WTC11 (cell line): ENCODE measurements at regions not wholly inside any gene's neighbourhood (a gene's known extent, or its start where the extent isn't known, plus 50 kb on each side); places are given as distances from the start of the nearest gene placed in this dataset.

ENCODE experiments used
- ATAC-seq: fragments of 200-7000 bp; cut with Tn5 transposase; 2 replicates; pipeline ENCODE4 v1.10.0; 2021; ENCODE audit warnings: mild to moderate bottlenecking, moderate library complexity
- CTCF ChIA-PET: fragments of 300-600 bp; sonication (Branson Sonifier 250); formaldehyde crosslinking; loops from one replicate; lab custom pipeline; 2021; ENCODE audit warnings: antibody characterized with exemption; lab: Charles Lee
- POLR2A ChIA-PET: fragments of 350-600 bp; sonication (Branson Sonifier 250); formaldehyde crosslinking; loops from one replicate; lab custom pipeline; 2021; ENCODE audit warnings: antibody characterized with exemption; lab: Charles Lee
- DNase-seq: peaks from one replicate; pipeline ENCODE4 v3.0.0; 2021; ENCODE audit warnings: low spot score
- H3K27ac Mint-ChIP-seq: 2 replicates; pipeline ENCODE4 v1.8.0; 2021; ENCODE audit warnings: mixed read lengths
- H3K27me3 Mint-ChIP-seq: 2 replicates; pipeline ENCODE4 v1.8.0; 2021; ENCODE audit warnings: low read depth, mild to moderate bottlenecking, moderate library complexity, mixed read lengths
- H3K36me3 Mint-ChIP-seq: 2 replicates; pipeline ENCODE4 v1.8.0; 2021; ENCODE audit warnings: mixed read lengths
- H3K4me1 Mint-ChIP-seq: 2 replicates; pipeline ENCODE4 v1.8.0; 2022; ENCODE audit warnings: mixed read lengths
- H3K4me3 Mint-ChIP-seq: 2 replicates; pipeline ENCODE4 v1.8.0; 2021; ENCODE audit warnings: mild to moderate bottlenecking, moderate library complexity, mixed read lengths
- H3K9me3 Mint-ChIP-seq: 2 replicates; pipeline ENCODE4 v1.8.0; 2021; ENCODE audit warnings: mixed read lengths
- AFF4 ChIP-seq: sonication (generic); formaldehyde crosslinking; IDR thresholded peaks from 2 replicates; pipeline ENCODE4 v1.8.1; 2023; ENCODE audit warnings: mild to moderate bottlenecking, missing genetic modification reagents, borderline replicate concordance
- E2F4 ChIP-seq: sonication (generic); formaldehyde crosslinking; IDR thresholded peaks from 2 replicates; pipeline ENCODE4 v1.8.1; 2022; ENCODE audit warnings: low read depth, mild to moderate bottlenecking, moderate library complexity, missing genetic modification reagents, borderline replicate concordance
- FOXP1 ChIP-seq: sonication (generic); formaldehyde crosslinking; IDR thresholded peaks from 2 replicates; pipeline ENCODE4 v1.8.0; 2022; ENCODE audit warnings: missing genetic modification reagents, mild to moderate bottlenecking, moderate library complexity, borderline replicate concordance
- GABPB1 ChIP-seq: sonication (generic); formaldehyde crosslinking; IDR thresholded peaks from 2 replicates; pipeline ENCODE4 v1.8.1; 2023; ENCODE audit warnings: mild to moderate bottlenecking, missing genetic modification reagents
- GRHL2 ChIP-seq: fragments of 250-450 bp; sonication (Bioruptor Pico); IDR thresholded peaks from 2 replicates; pipeline ENCODE4 v1.8.0; 2022; ENCODE audit warnings: mild to moderate bottlenecking, moderate library complexity; ENCODE audit not compliant: insufficient replicate concordance, severe bottlenecking
- IRF1 ChIP-seq: sonication (generic); formaldehyde crosslinking; IDR thresholded peaks from 2 replicates; pipeline ENCODE4 v1.8.0; 2023; ENCODE audit warnings: missing genetic modification reagents
- MXD4 ChIP-seq: fragments of 250-450 bp; sonication (Bioruptor Pico); IDR thresholded peaks from 2 replicates; pipeline ENCODE4 v1.8.0; 2021; ENCODE audit warnings: mild to moderate bottlenecking, moderate library complexity, borderline replicate concordance
- STAT6 ChIP-seq: sonication (generic); formaldehyde crosslinking; conservative IDR thresholded peaks from 2 replicates; pipeline ENCODE4 v1.8.1; 2023; ENCODE audit warnings: mild to moderate bottlenecking, low read depth, missing genetic modification reagents, moderate library complexity
- ZBTB21 ChIP-seq: sonication (generic); formaldehyde crosslinking; IDR thresholded peaks from 2 replicates; pipeline ENCODE4 v1.8.1; 2023; ENCODE audit warnings: mild to moderate bottlenecking, missing genetic modification reagents, borderline replicate concordance
- ZMAT4 ChIP-seq: fragments of 250-450 bp; sonication (Bioruptor Pico); IDR thresholded peaks from 2 replicates; pipeline ENCODE4 v1.9.0; 2021; ENCODE audit warnings: mild to moderate bottlenecking
- ZNF219 ChIP-seq: sonication (generic); formaldehyde crosslinking; IDR thresholded peaks from 2 replicates; pipeline ENCODE4 v1.8.0; 2023; ENCODE audit warnings: missing genetic modification reagents, mild to moderate bottlenecking, borderline replicate concordance
- ZNF396 ChIP-seq: fragments of 250-450 bp; sonication (Bioruptor Pico); IDR thresholded peaks from 2 replicates; pipeline ENCODE4 v1.8.0; 2021; ENCODE audit warnings: mild to moderate bottlenecking, moderate library complexity, borderline replicate concordance
- ZNF532 ChIP-seq: fragments of 250-450 bp; sonication (Bioruptor Pico); IDR thresholded peaks from 2 replicates; pipeline ENCODE4 v1.9.0; 2021; ENCODE audit warnings: mild to moderate bottlenecking, borderline replicate concordance
- ZNF671 ChIP-seq: fragments of 250-450 bp; sonication (Bioruptor Pico); IDR thresholded peaks from 2 replicates; pipeline ENCODE4 v1.8.0; 2021; ENCODE audit warnings: mild to moderate bottlenecking

GRCh38 chr16:54360681-54361080 lies 74.1 kb upstream of the IRX3 start:
- no peaks in the 10 kb centered on the region for H3K36me3 Mint-ChIP-seq
- no peak for DNase-seq
- ChIA-PET CTCF (interaction anchor here (0.7 to 2.5 kb wide), 5 partner anchors 10 to 314 kb away, joined by 3 to 8 read pairs (median 5); no protein-coding TSS in a partner anchor), POLR2A (no interaction called here)
- no peak overlapping the region for H3K27ac Mint-ChIP-seq
- H3K27me3 Mint-ChIP-seq = peaks cover 3% of the 10 kb centered on the region
- peaks cover 5% of the 10 kb centered on the region; the same call in 1 of the 2 replicates for H3K9me3 Mint-ChIP-seq
- H3K4me3 Mint-ChIP-seq = peak overlapping the region; percentile 24; the same call in 1 of the 2 replicates
- peaks cover 50% of the 10 kb centered on the region for H3K4me1 Mint-ChIP-seq
- no peak for TF ChIP-seq IRF1 (CRISPR knock-in tag)
- TF ChIP-seq ZBTB21 (CRISPR knock-in tag) = no peak
- TF ChIP-seq ZMAT4 (CRISPR knock-in tag) = no peak
- no peak for TF ChIP-seq FOXP1 (CRISPR knock-in tag)
- TF ChIP-seq AFF4 (CRISPR knock-in tag) = no peak
- TF ChIP-seq MXD4 (CRISPR knock-in tag) = no peak
- no peak for TF ChIP-seq GRHL2 (CRISPR knock-in tag)
- no peak for TF ChIP-seq ZNF671
- TF ChIP-seq ZNF396 (CRISPR knock-in tag) = no peak
- TF ChIP-seq GABPB1 = no peak
- no peak for TF ChIP-seq STAT6 (CRISPR knock-in tag)
- TF ChIP-seq E2F4 (CRISPR knock-in tag) = no peak
- no peak for TF ChIP-seq ZNF219 (CRISPR knock-in tag)
- ATAC-seq = no peak

- Mint-ChIP-seq H3K9me3 (peaks cover 14% of the 10 kb centered on the region), H3K27me3 (peaks cover 7% of the 10 kb centered on the region), H3K27ac (no peak overlapping the region), H3K4me3 (no peak overlapping the region), H3K4me1 (peaks cover 50% of the 10 kb centered on the region)
- no peak for DNase-seq
- POLR2A ChIA-PET = no interaction called here
- ATAC-seq = no peak
- no peak for TF ChIP-seq ZNF532
- TF ChIP-seq, all 79 proteins: peak for 0
- peaks cover 7% of the 10 kb centered on the region for H3K36me3 Mint-ChIP-seq
- CTCF ChIA-PET = interaction anchor here (0.9 to 2.5 kb wide), 3 partner anchors 28 to 77 kb away, joined by 3 to 8 read pairs (median 6); no protein-coding TSS in a partner anchor
Measured at GRCh38 chr16:54359555-54359954, 73.0 kb upstream of the IRX3 start.
